ENCODE measurements at regions not wholly inside any gene's neighbourhood (a gene's known extent, or its start where the extent isn't known, plus 50 kb on each side); places are given as distances from the start of the nearest gene placed in this dataset.

DNA sequence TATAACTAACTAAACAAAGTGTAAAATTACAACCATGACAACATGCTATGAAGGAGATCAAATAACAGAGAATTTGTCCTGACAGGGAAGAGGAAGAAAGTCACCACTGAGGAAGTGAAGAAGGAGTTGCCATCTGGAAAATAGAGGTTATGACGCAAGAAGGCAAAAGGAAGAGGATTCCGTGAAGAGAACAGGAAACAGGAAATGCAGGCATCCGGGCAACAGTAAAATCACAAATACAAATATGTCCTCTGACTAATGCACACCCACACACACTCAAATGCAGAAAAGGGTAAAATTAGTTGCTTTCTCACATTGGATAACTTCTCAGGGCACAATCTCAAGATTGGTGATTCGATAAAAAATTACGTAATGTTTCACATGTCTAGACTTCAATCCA is 278.4 kb downstream of the TMX3 start:
- TF ChIP-seq, protein P1, sequence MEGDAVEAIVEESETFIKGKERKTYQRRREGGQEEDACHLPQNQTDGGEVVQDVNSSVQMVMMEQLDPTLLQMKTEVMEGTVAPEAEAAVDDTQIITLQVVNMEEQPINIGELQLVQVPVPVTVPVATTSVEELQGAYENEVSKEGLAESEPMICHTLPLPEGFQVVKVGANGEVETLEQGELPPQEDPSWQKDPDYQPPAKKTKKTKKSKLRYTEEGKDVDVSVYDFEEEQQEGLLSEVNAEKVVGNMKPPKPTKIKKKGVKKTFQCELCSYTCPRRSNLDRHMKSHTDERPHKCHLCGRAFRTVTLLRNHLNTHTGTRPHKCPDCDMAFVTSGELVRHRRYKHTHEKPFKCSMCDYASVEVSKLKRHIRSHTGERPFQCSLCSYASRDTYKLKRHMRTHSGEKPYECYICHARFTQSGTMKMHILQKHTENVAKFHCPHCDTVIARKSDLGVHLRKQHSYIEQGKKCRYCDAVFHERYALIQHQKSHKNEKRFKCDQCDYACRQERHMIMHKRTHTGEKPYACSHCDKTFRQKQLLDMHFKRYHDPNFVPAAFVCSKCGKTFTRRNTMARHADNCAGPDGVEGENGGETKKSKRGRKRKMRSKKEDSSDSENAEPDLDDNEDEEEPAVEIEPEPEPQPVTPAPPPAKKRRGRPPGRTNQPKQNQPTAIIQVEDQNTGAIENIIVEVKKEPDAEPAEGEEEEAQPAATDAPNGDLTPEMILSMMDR (IDR thresholded peaks at IDR 0.05), result no peak
- TF ChIP-seq ZFX (IDR thresholded peaks at IDR 0.05; ENCODE audit: borderline replicate concordance), result no peak
